SH-SY5Y (cell line): ENCODE measurements at regions not wholly inside any gene's neighbourhood (a gene's known extent, or its start where the extent isn't known, plus 50 kb on each side); places are given as distances from the start of the nearest gene placed in this dataset.

ENCODE experiments used
- GATA2 ChIP-seq: IDR thresholded peaks from 2 replicates; pipeline ENCODE4 v1.6.1; 2011; ENCODE audit warnings: mild to moderate bottlenecking, low read depth, low read length
- GATA3 ChIP-seq: IDR thresholded peaks from 2 replicates; pipeline ENCODE4 v1.6.1; 2011; ENCODE audit warnings: low read depth, mild to moderate bottlenecking, low read length, moderate library complexity

DNA sequence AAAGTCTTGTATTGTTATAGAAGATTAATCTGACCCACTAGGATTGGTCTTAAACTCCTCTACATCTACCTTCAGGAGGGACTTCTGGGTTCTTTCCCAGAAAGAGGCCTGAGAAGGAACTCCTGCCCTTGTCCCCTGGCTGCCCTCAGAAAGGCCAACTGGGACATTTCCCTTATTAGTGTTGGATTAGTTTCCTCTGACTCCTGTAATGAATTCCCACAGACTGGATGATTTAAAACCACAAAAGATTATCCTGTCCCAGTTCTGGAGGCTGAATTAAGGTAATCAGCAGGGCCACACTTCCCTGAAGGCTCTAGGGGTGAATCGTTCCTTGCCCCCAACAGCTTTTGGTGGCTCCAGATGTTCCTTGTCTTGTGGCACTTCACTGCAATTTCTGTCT lies 102.8 kb upstream of the NMNAT3 start:
- TF ChIP-seq GATA3: no peak
- no peak for TF ChIP-seq GATA2
